Endothelial cell of umbilical vein (primary cell): ENCODE measurements at regions not wholly inside any gene's neighbourhood (a gene's known extent, or its start where the extent isn't known, plus 50 kb on each side); places are given as distances from the start of the nearest gene placed in this dataset.

Experiments used
- BruUV-seq: library from RNA; stranded (reverse); fragments of 400-500 nt; replicated peaks from 2 replicates; lab custom pipeline; 2021; lab: Mats Ljungman, UMichigan
- CTCF ChIA-PET: fragments of 300-600, 350-600 bp; sonication (Branson Sonifier 250); formaldehyde crosslinking; loops from one replicate; lab custom pipeline; 2021; ENCODE audit warnings: antibody characterized with exemption, inconsistent platforms; lab: Charles Lee
- POLR2A ChIA-PET: fragments of 300-600, 350-600 bp; sonication (Branson Sonifier 250); formaldehyde crosslinking; loops from one replicate; lab custom pipeline; 2021; ENCODE audit warnings: antibody characterized with exemption, inconsistent platforms; lab: Charles Lee
- DNase-seq: peaks from one replicate; pipeline ENCODE4 v3.0.0-alpha.2; 2011; ENCODE audit warnings: low read depth, low spot score
- FAIRE-seq: peaks from 2 replicates; lab custom pipeline; 2011; peaks lifted over from hg19 to GRCh38; lab: Jason Lieb, UNC
- H2AFZ ChIP-seq: 2 replicates; pipeline ENCODE4 v1.6.0; 2012; ENCODE audit warnings: low read depth, low read length, control low read depth, inconsistent platforms
- H3K27ac ChIP-seq: 2 replicates; pipeline ENCODE4 v1.5.1; 2011; ENCODE audit warnings: low read depth, mild to moderate bottlenecking, control low read depth, low read length, moderate library complexity; ENCODE audit not compliant: insufficient read depth
- H3K27me3 ChIP-seq, 2 experiments: 2 replicates each; pipeline versions ENCODE4 v1.6.0 to v1.6.1; 2011; ENCODE audit warnings: low read length in 2 of 2, mixed read lengths in 1 of 2; ENCODE audit not compliant: control insufficient read depth in 2 of 2, insufficient read depth in 2 of 2
- H3K36me3 ChIP-seq, 2 experiments: 2 replicates in 1 of 2; 3 replicates in 1 of 2; pipeline ENCODE4 v1.5.1; 2011; ENCODE audit warnings: low read length in 2 of 2, mild to moderate bottlenecking in 1 of 2, moderate library complexity in 1 of 2; ENCODE audit not compliant: control insufficient read depth in 2 of 2, insufficient read depth in 2 of 2; ENCODE audit errors: extremely low read depth in 1 of 2
- H3K4me1 ChIP-seq: 3 replicates; pipeline ENCODE4 v1.5.1; 2011; ENCODE audit warnings: mild to moderate bottlenecking, low read length; ENCODE audit not compliant: control insufficient read depth, insufficient read depth; ENCODE audit errors: extremely low read depth
- H3K4me2 ChIP-seq: 2 replicates; pipeline ENCODE4 v1.6.1; 2011; ENCODE audit warnings: low read length, control low read depth, mixed read lengths; ENCODE audit not compliant: insufficient read depth
- H3K4me3 ChIP-seq, 3 experiments: fragments of 200-600 bp in 1 of 3; sonication (generic), shearing (Covaris generic) in 1 of 3; replicated peaks in 1 of 3; 2 replicates each; pipeline ENCODE4 v1.5.1; 2011 to 2016; ENCODE audit warnings: control low read depth in 3 of 3, low read length in 3 of 3, mild to moderate bottlenecking in 2 of 3, inconsistent platforms in 1 of 3, low read depth in 1 of 3, moderate library complexity in 1 of 3; ENCODE audit not compliant: insufficient read depth in 1 of 3
- H3K79me2 ChIP-seq: 2 replicates; pipeline ENCODE4 v1.6.0; 2012; ENCODE audit warnings: low read length, inconsistent platforms; ENCODE audit not compliant: control insufficient read depth, insufficient read depth
- H3K9ac ChIP-seq: replicated peaks from 2 replicates; pipeline ENCODE3; 2011; ENCODE audit warnings: low read length, control low read depth; ENCODE audit not compliant: insufficient read depth; ENCODE audit errors: extremely low read depth
- H3K9me1 ChIP-seq: replicated peaks from 3 replicates; pipeline ENCODE4 v1.6.0; 2011; ENCODE audit warnings: mild to moderate bottlenecking, low read length; ENCODE audit not compliant: control insufficient read depth, insufficient read depth; ENCODE audit errors: extremely low read depth
- H3K9me3 ChIP-seq: replicated peaks from 2 replicates; pipeline ENCODE4 v1.5.1; 2012; ENCODE audit warnings: low read length, inconsistent platforms; ENCODE audit not compliant: control insufficient read depth, insufficient read depth
- H4K20me1 ChIP-seq: replicated peaks from 2 replicates; pipeline ENCODE3; 2011; ENCODE audit warnings: mild to moderate bottlenecking, low read length; ENCODE audit not compliant: control insufficient read depth, insufficient read depth; ENCODE audit errors: extremely low read depth
- EZH2 ChIP-seq: IDR thresholded peaks from 2 replicates; pipeline ENCODE4 v1.6.1; 2012; ENCODE audit warnings: borderline replicate concordance, low read depth, mild to moderate bottlenecking, moderate library complexity, low read length, inconsistent platforms; ENCODE audit not compliant: severe bottlenecking
- FOS ChIP-seq: IDR thresholded peaks from 2 replicates; pipeline ENCODE4 v1.6.1; 2011; ENCODE audit warnings: mild to moderate bottlenecking, low read length, moderate library complexity, borderline replicate concordance; ENCODE audit not compliant: insufficient read depth
- GATA2 ChIP-seq: IDR thresholded peaks from 2 replicates; pipeline ENCODE4 v1.7.0; 2011; ENCODE audit warnings: low read depth, mild to moderate bottlenecking, moderate library complexity, mixed read lengths, low read length; ENCODE audit not compliant: insufficient read length, insufficient read depth
- JUN ChIP-seq: IDR thresholded peaks from 2 replicates; pipeline ENCODE4 v1.6.1; 2011; ENCODE audit warnings: borderline replicate concordance, low read depth; ENCODE audit not compliant: insufficient read length, insufficient read depth
- MYC ChIP-seq: IDR thresholded peaks from one replicate; pipeline ENCODE4 v1.6.1; 2011; ENCODE audit warnings: mild to moderate bottlenecking, low read depth, low read length
- POLR2A ChIP-seq: IDR thresholded peaks from 2 replicates; pipeline ENCODE4 v1.6.1; 2012; ENCODE audit warnings: low read depth, mild to moderate bottlenecking, control low read depth, low read length
- POLR2AphosphoS5 ChIP-seq: IDR thresholded peaks from 2 replicates; pipeline ENCODE4 v1.6.1; 2012; ENCODE audit warnings: low read depth, mild to moderate bottlenecking, control low read depth, low read length, moderate library complexity; ENCODE audit not compliant: insufficient read depth
- dilution Hi-C: fragments of 300-500 bp; cut with MboI; formaldehyde crosslinking; loops from one replicate; pipeline ENCODE4 v1.15.0; 2019; ENCODE audit warnings: low sequenced_read_pairs; ENCODE audit not compliant: extremely low pct_ligation_motif_present
- intact Hi-C: fragments of 100-400 bp; cut with micrococcal nuclease; formaldehyde crosslinking; loops from one replicate; pipeline ENCODE4 v1.10.0; 2022
- TF ChIP-seq, protein P1 (sequence below): IDR thresholded peaks from 2 replicates; pipeline ENCODE4 v1.6.1; 2011; ENCODE audit not compliant: insufficient read depth, insufficient read length
- TF ChIP-seq, protein P2 (sequence below), 2 donors: IDR thresholded peaks; 1 replicate in 1 of 2; 2 replicates in 1 of 2; pipeline ENCODE4 v1.5.1; 2011; ENCODE audit warnings: low read length in 2 of 2, mild to moderate bottlenecking in 2 of 2, moderate library complexity in 2 of 2, control low read depth in 1 of 2, inconsistent platforms in 1 of 2, low read depth in 1 of 2; ENCODE audit not compliant: insufficient read depth in 1 of 2; ENCODE audit errors: extremely low read depth in 1 of 2

DNA sequence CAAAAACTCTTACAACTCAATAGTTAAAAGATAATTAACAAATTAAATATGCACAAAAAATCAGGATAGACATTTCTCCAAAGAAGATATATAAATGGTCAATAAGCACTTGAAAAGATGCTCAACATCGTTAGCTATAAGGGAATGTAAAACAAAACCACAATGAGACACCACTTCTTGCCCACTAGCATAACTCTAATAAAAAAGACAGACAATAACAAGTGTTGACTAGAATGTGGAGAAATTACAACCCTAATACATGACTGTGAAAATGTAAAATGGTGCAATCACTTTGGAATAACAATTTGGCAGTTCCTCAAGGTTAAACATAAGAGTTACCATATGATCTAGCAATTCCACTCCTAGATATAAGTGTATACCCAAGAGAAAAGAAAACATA, 74.3 kb upstream of the PCGF5 start:
- H4K20me1 ChIP-seq, result no peaks in the 10 kb centered on the region
- POLR2A ChIA-PET, result no interaction called here
- dilution Hi-C loops, result no loop called here
- H3K36me3 ChIP-seq, result no peaks in the 10 kb centered on the region
- H3K4me3 ChIP-seq, result no peak overlapping the region
- H3K27ac ChIP-seq, result no peak overlapping the region
- no peak overlapping the region for H3K9ac ChIP-seq
- no peak overlapping the region for H2AFZ ChIP-seq
- no peak overlapping the region for H3K4me2 ChIP-seq
- BruUV-seq, result no TSS peak
- H3K4me1 ChIP-seq, result no peaks in the 10 kb centered on the region
- no peaks in the 10 kb centered on the region for H3K9me1 ChIP-seq
- no peaks in the 10 kb centered on the region for H3K9me3 ChIP-seq
- TF ChIP-seq GATA2 (no peak), POLR2A (no peak), EZH2 (no peak), MYC (no peak), JUN (no peak), POLR2AphosphoS5 (no peak), FOS (no peak)
- TF ChIP-seq, protein P1, sequence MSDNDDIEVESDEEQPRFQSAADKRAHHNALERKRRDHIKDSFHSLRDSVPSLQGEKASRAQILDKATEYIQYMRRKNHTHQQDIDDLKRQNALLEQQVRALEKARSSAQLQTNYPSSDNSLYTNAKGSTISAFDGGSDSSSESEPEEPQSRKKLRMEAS, result no peak
- TF ChIP-seq, protein P2, sequence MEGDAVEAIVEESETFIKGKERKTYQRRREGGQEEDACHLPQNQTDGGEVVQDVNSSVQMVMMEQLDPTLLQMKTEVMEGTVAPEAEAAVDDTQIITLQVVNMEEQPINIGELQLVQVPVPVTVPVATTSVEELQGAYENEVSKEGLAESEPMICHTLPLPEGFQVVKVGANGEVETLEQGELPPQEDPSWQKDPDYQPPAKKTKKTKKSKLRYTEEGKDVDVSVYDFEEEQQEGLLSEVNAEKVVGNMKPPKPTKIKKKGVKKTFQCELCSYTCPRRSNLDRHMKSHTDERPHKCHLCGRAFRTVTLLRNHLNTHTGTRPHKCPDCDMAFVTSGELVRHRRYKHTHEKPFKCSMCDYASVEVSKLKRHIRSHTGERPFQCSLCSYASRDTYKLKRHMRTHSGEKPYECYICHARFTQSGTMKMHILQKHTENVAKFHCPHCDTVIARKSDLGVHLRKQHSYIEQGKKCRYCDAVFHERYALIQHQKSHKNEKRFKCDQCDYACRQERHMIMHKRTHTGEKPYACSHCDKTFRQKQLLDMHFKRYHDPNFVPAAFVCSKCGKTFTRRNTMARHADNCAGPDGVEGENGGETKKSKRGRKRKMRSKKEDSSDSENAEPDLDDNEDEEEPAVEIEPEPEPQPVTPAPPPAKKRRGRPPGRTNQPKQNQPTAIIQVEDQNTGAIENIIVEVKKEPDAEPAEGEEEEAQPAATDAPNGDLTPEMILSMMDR (IDR thresholded peaks at IDR 0.05; ENCODE audit: extremely low read depth in 1 of 2, insufficient read depth in 1 of 2, low read depth in 1 of 2, low read length in 2 of 2), result no peak
- no peaks in the 10 kb centered on the region for H3K79me2 ChIP-seq
- peaks cover 3 to 4% of the 10 kb centered on the region in 2 experiments for H3K27me3 ChIP-seq
- intact Hi-C loops, result no loop called here
- CTCF ChIA-PET, result no interaction called here
- FAIRE-seq (no peak), DNase-seq (no peak)
